GM23248 (cell line): ENCODE measurements at regions not wholly inside any gene's neighbourhood (a gene's known extent, or its start where the extent isn't known, plus 50 kb on each side); places are given as distances from the start of the nearest gene placed in this dataset.

Source experiments
- EZH2 ChIP-seq: fragments of 200-600 bp; sonication (generic); IDR thresholded peaks from 2 replicates; pipeline ENCODE4 v1.6.1; 2018; ENCODE audit warnings: antibody characterized with exemption, mild to moderate bottlenecking; ENCODE audit not compliant: insufficient read depth, poor library complexity, severe bottlenecking
- EZH2phosphoT487 ChIP-seq: fragments of 200-600 bp; sonication (generic); IDR thresholded peaks from 2 replicates; pipeline ENCODE4 v1.6.1; 2018; ENCODE audit warnings: antibody characterized with exemption, moderate library complexity, mild to moderate bottlenecking, low read depth; ENCODE audit not compliant: insufficient read depth

DNA sequence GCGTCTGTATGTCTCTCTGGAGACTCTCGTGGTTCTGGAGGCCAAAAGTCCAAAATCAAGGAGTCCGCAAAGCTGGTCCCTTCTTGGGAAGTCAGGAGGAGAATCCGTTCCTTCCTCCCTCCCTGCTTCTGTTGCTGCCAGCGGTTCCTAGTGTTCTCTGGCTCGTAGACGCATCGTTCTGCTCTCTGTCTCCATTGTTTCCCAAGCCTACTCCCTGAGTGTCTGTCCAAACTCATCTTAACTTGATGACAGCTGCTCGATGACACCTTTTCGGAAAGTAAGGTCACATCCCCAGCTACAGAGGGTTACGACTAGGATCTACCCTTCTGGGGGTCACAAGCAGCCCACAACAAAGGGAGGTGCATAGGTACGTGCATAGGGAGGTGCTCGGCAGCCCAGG is 80.7 kb upstream of the FOXF1 start:
- no peak for TF ChIP-seq EZH2
- no peak for TF ChIP-seq EZH2phosphoT487
